Ovary (tissue), 7 donors: ENCODE measurements at regions not wholly inside any gene's neighbourhood (a gene's known extent, or its start where the extent isn't known, plus 50 kb on each side); places are given as distances from the start of the nearest gene placed in this dataset.

ENCODE experiments used
- DNase-seq, 5 donors: peaks; one replicate each; pipeline ENCODE4 v3.0.0-alpha.2; 2019 to 2020
- H3K27ac ChIP-seq, 2 donors: fragments of 200-600 bp; one replicate each; pipeline versions ENCODE4 v1.5.1 to v1.8.0; 2019 to 2022
- H3K27me3 ChIP-seq: fragments of 200-600 bp; one replicate; pipeline ENCODE4 v1.8.0; 2022
- H3K36me3 ChIP-seq: fragments of 200-600 bp; sonication (generic); one replicate; pipeline ENCODE4 v1.5.1; 2019
- H3K4me1 ChIP-seq: one replicate; pipeline ENCODE4 v1.8.1; 2013; ENCODE audit warnings: mild to moderate bottlenecking, moderate library complexity; ENCODE audit not compliant: insufficient read depth
- H3K4me3 ChIP-seq: fragments of 200-600 bp; sonication (generic); one replicate; pipeline ENCODE4 v1.5.1; 2017
- H3K9me3 ChIP-seq, 2 donors: fragments of 200-600 bp in 1 of 2; sonication (generic) in 1 of 2; one replicate each; pipeline versions ENCODE4 v1.5.1 to v1.8.1; 2013 to 2019; ENCODE audit warnings: mild to moderate bottlenecking in 1 of 2, moderate library complexity in 1 of 2
- EP300 ChIP-seq: sonication (generic); formaldehyde crosslinking; IDR thresholded peaks from one replicate; pipeline ENCODE4 v1.6.1; 2017; ENCODE audit warnings: antibody characterized with exemption
- POLR2A ChIP-seq: fragments of 450-650 bp; IDR thresholded peaks from one replicate; pipeline ENCODE4 v1.6.1; 2017; ENCODE audit warnings: antibody characterized with exemption, mild to moderate bottlenecking, moderate library complexity
- WGBS, 3 donors: extraction: QIAGEN DNeasy Blood & Tissue Kit in 1 of 3; methylation state at CpG; one replicate each; pipeline versions ENCODE4 v1.1.5 to v1.1.7; 2013 to 2017; 5-methylcytosine and 5-hydroxymethylcytosine counted together
- intact Hi-C, 4 donors: fragments of 100-400 bp; cut with DNase I; formaldehyde crosslinking; loops; one replicate each; pipeline versions ENCODE4 v1.11.0 to v1.15.1; 2022 to 2023
- TF ChIP-seq, protein P1 (sequence below), 3 donors: fragments of 450-650 bp in 2 of 3; fragments of 200-600 bp in 1 of 3; IDR thresholded peaks; one replicate each; pipeline versions ENCODE4 v1.5.1 to v1.8.0; 2016 to 2022; ENCODE audit warnings: antibody characterized with exemption in 3 of 3, mild to moderate bottlenecking in 1 of 3
- donor health status: DM: no; HTN: no; CAD: no; lungs with moderate emphysema.
- donor health status: DM: no; HTN: no; CAD: no.
- donor health status: Bipolar disorder and iron deficiency.
- donor health status: DM: no; HTN: no; CAD: no.
- donor health status: DM: yes; HTN: yes; CAD: no.

DNA sequence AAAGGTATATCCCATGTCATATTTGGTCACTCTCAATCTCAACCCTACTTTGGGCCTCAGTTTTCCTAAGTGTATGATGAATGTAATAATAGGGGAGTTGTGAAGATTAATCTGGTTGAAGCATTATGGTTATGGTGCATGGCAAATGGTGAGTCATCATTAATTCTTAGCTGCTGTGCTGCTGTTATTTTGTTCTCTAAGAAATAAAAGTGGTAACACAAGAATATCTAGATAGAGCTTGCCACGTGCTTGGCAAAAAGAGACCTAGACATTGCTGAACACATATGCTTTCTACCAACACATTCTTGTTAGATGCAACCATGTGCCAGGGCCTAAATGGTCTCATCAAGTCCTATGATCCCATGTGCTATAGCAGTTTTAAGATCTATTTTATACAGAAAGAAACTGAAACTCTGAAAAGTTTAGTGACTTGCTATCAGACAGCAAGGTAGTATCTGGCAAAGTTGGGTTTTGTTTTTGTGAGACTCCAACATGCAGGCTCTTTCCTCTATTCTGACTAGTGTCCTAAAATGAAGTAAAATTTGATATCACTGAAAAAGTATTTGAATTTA, 699.9 kb upstream of the MEF2C start:
- H3K4me1 ChIP-seq: no peaks in the 10 kb centered on the region
- TF ChIP-seq EP300: no peak
- no peak for TF ChIP-seq POLR2A
- TF ChIP-seq, protein P1, sequence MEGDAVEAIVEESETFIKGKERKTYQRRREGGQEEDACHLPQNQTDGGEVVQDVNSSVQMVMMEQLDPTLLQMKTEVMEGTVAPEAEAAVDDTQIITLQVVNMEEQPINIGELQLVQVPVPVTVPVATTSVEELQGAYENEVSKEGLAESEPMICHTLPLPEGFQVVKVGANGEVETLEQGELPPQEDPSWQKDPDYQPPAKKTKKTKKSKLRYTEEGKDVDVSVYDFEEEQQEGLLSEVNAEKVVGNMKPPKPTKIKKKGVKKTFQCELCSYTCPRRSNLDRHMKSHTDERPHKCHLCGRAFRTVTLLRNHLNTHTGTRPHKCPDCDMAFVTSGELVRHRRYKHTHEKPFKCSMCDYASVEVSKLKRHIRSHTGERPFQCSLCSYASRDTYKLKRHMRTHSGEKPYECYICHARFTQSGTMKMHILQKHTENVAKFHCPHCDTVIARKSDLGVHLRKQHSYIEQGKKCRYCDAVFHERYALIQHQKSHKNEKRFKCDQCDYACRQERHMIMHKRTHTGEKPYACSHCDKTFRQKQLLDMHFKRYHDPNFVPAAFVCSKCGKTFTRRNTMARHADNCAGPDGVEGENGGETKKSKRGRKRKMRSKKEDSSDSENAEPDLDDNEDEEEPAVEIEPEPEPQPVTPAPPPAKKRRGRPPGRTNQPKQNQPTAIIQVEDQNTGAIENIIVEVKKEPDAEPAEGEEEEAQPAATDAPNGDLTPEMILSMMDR (IDR thresholded peaks at IDR 0.05): no peak
- 85 to 93% (median 91%) methylated on average over 1 of the region's 1 CpG for WGBS, 3 donors
- no peaks in the 10 kb centered on the region for H3K36me3 ChIP-seq
- H3K4me3 ChIP-seq: no peak overlapping the region
- H3K27me3 ChIP-seq: no peaks in the 10 kb centered on the region
- no peak for DNase-seq
- intact Hi-C loops: no loop called here
- no peaks in the 10 kb centered on the region for H3K9me3 ChIP-seq
- no peak overlapping the region for H3K27ac ChIP-seq

DNA sequence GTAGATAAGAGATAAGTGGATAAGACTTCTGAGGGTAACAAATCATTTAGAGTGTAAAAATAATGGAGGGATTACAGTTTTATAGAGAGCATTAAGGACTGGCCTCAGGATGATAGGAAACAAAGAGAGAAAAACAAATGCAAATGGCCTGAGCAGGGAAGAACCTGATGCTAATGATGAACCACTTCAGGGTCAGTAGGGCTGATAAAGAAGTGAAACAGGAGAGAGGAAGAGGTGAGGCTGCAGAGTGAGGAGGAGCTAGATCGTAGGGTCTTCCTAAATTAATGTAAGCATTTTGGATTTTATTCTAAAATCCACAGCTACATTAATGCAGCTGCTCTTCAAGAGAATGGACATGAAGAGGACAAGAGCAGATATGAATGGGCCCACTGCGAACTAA, 698.0 kb upstream of the MEF2C start:
- DNase-seq: no peak
- H3K27ac ChIP-seq: no peak overlapping the region
- no peaks in the 10 kb centered on the region for H3K4me1 ChIP-seq
- H3K4me3 ChIP-seq: no peak overlapping the region
- TF ChIP-seq, protein P1 (IDR thresholded peaks at IDR 0.05): no peak
- TF ChIP-seq EP300 (no peak), POLR2A (no peak)
- H3K9me3 ChIP-seq: no peaks in the 10 kb centered on the region
- intact Hi-C loops: no loop called here
- H3K27me3 ChIP-seq: no peaks in the 10 kb centered on the region
- 85 to 95% (median 93%) methylated on average over 2 of the region's 2 CpGs for WGBS, 3 donors
- no peaks in the 10 kb centered on the region for H3K36me3 ChIP-seq

DNA sequence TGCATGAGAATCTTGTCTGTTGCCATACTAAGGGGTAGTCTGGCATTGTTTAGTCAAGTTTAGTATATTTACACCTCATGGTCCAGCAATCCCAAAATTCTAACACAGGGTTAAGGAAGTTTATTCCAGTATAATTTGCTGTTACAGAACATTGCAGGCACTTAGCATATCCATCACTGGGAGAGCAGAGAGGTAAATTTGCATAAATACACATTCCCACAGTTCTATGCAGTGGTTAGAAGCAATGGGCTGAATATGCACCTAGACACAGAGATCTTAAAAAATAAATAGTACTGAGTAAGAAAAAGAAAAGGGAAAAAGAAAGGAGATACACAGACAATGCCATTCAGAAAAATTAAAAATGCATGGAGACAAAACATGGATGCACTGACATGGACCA, 692.3 kb upstream of the MEF2C start:
- Histone ChIP-seq H3K27me3 (no peaks in the 10 kb centered on the region), H3K4me3 (no peak overlapping the region), H3K36me3 (no peaks in the 10 kb centered on the region), H3K27ac (no peak overlapping the region), H3K9me3 (no peaks in the 10 kb centered on the region), H3K4me1 (peaks cover 2% of the 10 kb centered on the region)
- TF ChIP-seq, protein P1 (IDR thresholded peaks at IDR 0.05): no peak
- no peak for TF ChIP-seq EP300
- no peak for TF ChIP-seq POLR2A
- intact Hi-C loops: no loop called here
- DNase-seq: no peak

DNA sequence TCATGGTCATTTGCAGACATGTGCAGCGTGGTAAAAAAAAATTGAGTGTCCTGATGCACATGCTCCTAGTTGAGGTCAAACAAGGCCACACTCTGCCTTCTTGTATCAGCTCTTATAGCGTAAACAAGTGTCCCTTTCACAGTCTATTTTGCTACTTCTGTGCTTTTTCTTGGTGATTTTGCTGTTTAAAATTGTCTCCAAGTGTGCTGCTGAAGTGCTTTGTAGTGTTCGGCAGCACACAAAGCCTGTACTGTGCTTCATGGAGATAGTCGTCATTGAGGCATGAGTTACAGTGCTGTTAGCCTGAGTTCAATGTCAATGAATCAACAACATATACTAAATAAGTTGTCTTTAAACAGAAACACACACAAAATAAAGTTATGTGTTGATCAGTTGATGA, 690.4 kb upstream of the MEF2C start:
- DNase-seq: no peak
- Histone ChIP-seq H3K36me3 (no peaks in the 10 kb centered on the region), H3K27me3 (no peaks in the 10 kb centered on the region), H3K4me1 (peaks cover 2% of the 10 kb centered on the region), H3K9me3 (no peaks in the 10 kb centered on the region), H3K27ac (no peak overlapping the region), H3K4me3 (no peak overlapping the region)
- no peak for TF ChIP-seq EP300
- TF ChIP-seq, protein P1 (IDR thresholded peaks at IDR 0.05): no peak
- no peak for TF ChIP-seq POLR2A
- WGBS, 3 donors: 73 to 79% (median 78%) methylated on average over 4 of the region's 4 CpGs
- intact Hi-C loops: no loop called here

DNA sequence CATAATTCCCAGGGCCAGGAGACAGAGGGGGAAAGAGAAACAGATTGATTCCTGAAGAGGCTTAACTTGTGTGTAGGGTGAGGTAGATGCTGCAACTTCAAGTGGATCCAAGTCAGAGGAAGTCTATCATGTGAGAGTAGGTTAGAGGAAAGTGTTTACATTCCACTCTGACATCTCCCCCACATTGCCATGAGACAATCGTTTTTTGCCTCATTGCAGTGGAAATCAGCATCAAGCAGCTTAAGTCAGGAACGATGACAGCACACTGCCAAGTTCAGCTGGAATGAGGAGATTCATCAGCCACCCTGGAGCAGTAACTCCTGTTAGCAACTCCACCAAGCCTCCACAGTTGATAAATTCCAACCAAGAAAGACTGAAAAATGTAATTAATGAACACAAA, 689.7 kb upstream of the MEF2C start:
- WGBS, 3 donors: 5 to 13% (median 5%) methylated on average over 2 of the region's 2 CpGs
- H3K9me3 ChIP-seq: no peaks in the 10 kb centered on the region
- no peaks in the 10 kb centered on the region for H3K36me3 ChIP-seq
- H3K4me3 ChIP-seq: no peak overlapping the region
- peaks cover 2% of the 10 kb centered on the region for H3K4me1 ChIP-seq
- DNase-seq: no peak
- TF ChIP-seq EP300: no peak
- TF ChIP-seq, protein P1 (IDR thresholded peaks at IDR 0.05): no peak
- no peak for TF ChIP-seq POLR2A
- H3K27ac ChIP-seq: no peak overlapping the region
- intact Hi-C loops: no loop called here
- H3K27me3 ChIP-seq: no peaks in the 10 kb centered on the region
